GM12878 (cell line): ENCODE measurements at regions not wholly inside any gene's neighbourhood (a gene's known extent, or its start where the extent isn't known, plus 50 kb on each side); places are given as distances from the start of the nearest gene placed in this dataset.

Experiments used
- BHLHE40 ChIP-seq, 2 experiments: fragments of 450-650 bp in 1 of 2; IDR thresholded peaks; 2 replicates each; pipeline ENCODE4 v1.6.1; 2011 to 2017; ENCODE audit warnings: low read depth in 2 of 2, borderline replicate concordance in 1 of 2, improper control_type of control experiment in 1 of 2, low read length in 1 of 2, mild to moderate bottlenecking in 1 of 2
- CEBPB ChIP-seq, 2 experiments: fragments of 150-350 bp in 1 of 2; IDR thresholded peaks; 2 replicates each; pipeline ENCODE4 v1.6.1; 2012 to 2014; ENCODE audit warnings: low read depth in 2 of 2, low read length in 2 of 2, borderline replicate concordance in 1 of 2, inconsistent platforms in 1 of 2
- CTCF ChIP-seq, 3 experiments: IDR thresholded peaks in 2 of 3; conservative IDR thresholded peaks in 1 of 3; 2 replicates each; pipeline ENCODE4 v1.5.1; 2011; ENCODE audit warnings: low read depth in 3 of 3, low read length in 3 of 3, mild to moderate bottlenecking in 3 of 3, control low read depth in 2 of 3, moderate library complexity in 2 of 3, inconsistent platforms in 1 of 3, mixed read lengths in 1 of 3; ENCODE audit not compliant: control insufficient read depth in 2 of 3, insufficient read depth in 1 of 3; ENCODE audit errors: extremely low read depth in 1 of 3
- MYC ChIP-seq: IDR thresholded peaks from 2 replicates; pipeline ENCODE4 v1.6.1; 2011; ENCODE audit warnings: mild to moderate bottlenecking, low read length, moderate library complexity, inconsistent platforms; ENCODE audit not compliant: insufficient read depth, insufficient replicate concordance, insufficient read length, severe bottlenecking
- NBN ChIP-seq: fragments of 450-650 bp; IDR thresholded peaks from 2 replicates; pipeline ENCODE4 v1.6.1; 2016
- NFIC ChIP-seq: IDR thresholded peaks from 2 replicates; pipeline ENCODE4 v1.6.1; 2012; ENCODE audit warnings: low read depth, mild to moderate bottlenecking, inconsistent platforms, low read length, moderate library complexity
- POLR2A ChIP-seq: IDR thresholded peaks from 2 replicates; pipeline ENCODE4 v1.6.1; 2011; ENCODE audit warnings: low read depth, mild to moderate bottlenecking, low read length
- POLR2AphosphoS5 ChIP-seq: IDR thresholded peaks from 2 replicates; pipeline ENCODE4 v1.6.1; 2011; ENCODE audit warnings: mild to moderate bottlenecking, low read length, inconsistent platforms
- TCF12 ChIP-seq: IDR thresholded peaks from 2 replicates; pipeline ENCODE4 v1.6.1; 2011; ENCODE audit warnings: low read depth, mild to moderate bottlenecking, low read length
- ZBED1 ChIP-seq: IDR thresholded peaks from 2 replicates; pipeline ENCODE4 v1.6.1; 2016; ENCODE audit warnings: borderline replicate concordance

- TF ChIP-seq CTCF (IDR thresholded peaks at IDR 0.05 in 2 of 3, conservative IDR thresholded peaks at IDR 0.05 in 1 of 3; ENCODE audit: control insufficient read depth in 2 of 3, extremely low read depth in 1 of 3, insufficient read depth in 1 of 3, low read depth in 3 of 3, low read length in 3 of 3): no peak
- no peak for TF ChIP-seq TCF12
- TF ChIP-seq NFIC: no peak
- no peak for TF ChIP-seq POLR2A
- no peak for TF ChIP-seq NBN
- no peak for TF ChIP-seq BHLHE40 (IDR thresholded peaks at IDR 0.05; ENCODE audit: borderline replicate concordance in 1 of 2, low read depth in 2 of 2, low read length in 1 of 2)
- TF ChIP-seq ZBED1: no peak
- TF ChIP-seq CEBPB (IDR thresholded peaks at IDR 0.05; ENCODE audit: borderline replicate concordance in 1 of 2, low read depth in 2 of 2, low read length in 2 of 2): no peak
- no peak for TF ChIP-seq MYC
- no peak for TF ChIP-seq POLR2AphosphoS5
Measured at GRCh38 chr4:123866796-123867195, 470.2 kb downstream of the SPRY1 start.
